Vagina (tissue), 2 donors: ENCODE measurements at regions not wholly inside any gene's neighbourhood (a gene's known extent, or its start where the extent isn't known, plus 50 kb on each side); places are given as distances from the start of the nearest gene placed in this dataset.

Experiments used
- POLR2A ChIP-seq, 2 donors: fragments of 450-650 bp; IDR thresholded peaks; one replicate each; pipeline ENCODE4 v1.6.1; 2017; ENCODE audit warnings: antibody characterized with exemption in 2 of 2, mild to moderate bottlenecking in 2 of 2, moderate library complexity in 2 of 2
- TF ChIP-seq, protein P1 (sequence below), 3 experiments: fragments of 450-650 bp in 2 of 3; fragments of 200-600 bp in 1 of 3; sonication (generic) in 1 of 3; IDR thresholded peaks; one replicate each; pipeline ENCODE4 v1.5.1; 2017 to 2019; ENCODE audit warnings: antibody characterized with exemption in 3 of 3, mild to moderate bottlenecking in 2 of 3, moderate library complexity in 2 of 3

GRCh38 chr4:117549524-117549923, 464.1 kb upstream of the TRAM1L1 start:
- TF ChIP-seq, protein P1, sequence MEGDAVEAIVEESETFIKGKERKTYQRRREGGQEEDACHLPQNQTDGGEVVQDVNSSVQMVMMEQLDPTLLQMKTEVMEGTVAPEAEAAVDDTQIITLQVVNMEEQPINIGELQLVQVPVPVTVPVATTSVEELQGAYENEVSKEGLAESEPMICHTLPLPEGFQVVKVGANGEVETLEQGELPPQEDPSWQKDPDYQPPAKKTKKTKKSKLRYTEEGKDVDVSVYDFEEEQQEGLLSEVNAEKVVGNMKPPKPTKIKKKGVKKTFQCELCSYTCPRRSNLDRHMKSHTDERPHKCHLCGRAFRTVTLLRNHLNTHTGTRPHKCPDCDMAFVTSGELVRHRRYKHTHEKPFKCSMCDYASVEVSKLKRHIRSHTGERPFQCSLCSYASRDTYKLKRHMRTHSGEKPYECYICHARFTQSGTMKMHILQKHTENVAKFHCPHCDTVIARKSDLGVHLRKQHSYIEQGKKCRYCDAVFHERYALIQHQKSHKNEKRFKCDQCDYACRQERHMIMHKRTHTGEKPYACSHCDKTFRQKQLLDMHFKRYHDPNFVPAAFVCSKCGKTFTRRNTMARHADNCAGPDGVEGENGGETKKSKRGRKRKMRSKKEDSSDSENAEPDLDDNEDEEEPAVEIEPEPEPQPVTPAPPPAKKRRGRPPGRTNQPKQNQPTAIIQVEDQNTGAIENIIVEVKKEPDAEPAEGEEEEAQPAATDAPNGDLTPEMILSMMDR (IDR thresholded peaks at IDR 0.05): no peak
- TF ChIP-seq POLR2A (IDR thresholded peaks at IDR 0.05): no peak
